GM19468 (cell line): ENCODE measurements at regions not wholly inside any gene's neighbourhood (a gene's known extent, or its start where the extent isn't known, plus 50 kb on each side); places are given as distances from the start of the nearest gene placed in this dataset.

Source experiments
- ATAC-seq: cut with Tn5 transposase; IDR thresholded peaks from one replicate; pipeline ENCODE4 v1.9.1; 2021; ENCODE audit warnings: mild to moderate bottlenecking, moderate library complexity, moderate number of reproducible peaks; ENCODE audit not compliant: unreplicated experiment; ENCODE audit errors: extremely low read depth

DNA sequence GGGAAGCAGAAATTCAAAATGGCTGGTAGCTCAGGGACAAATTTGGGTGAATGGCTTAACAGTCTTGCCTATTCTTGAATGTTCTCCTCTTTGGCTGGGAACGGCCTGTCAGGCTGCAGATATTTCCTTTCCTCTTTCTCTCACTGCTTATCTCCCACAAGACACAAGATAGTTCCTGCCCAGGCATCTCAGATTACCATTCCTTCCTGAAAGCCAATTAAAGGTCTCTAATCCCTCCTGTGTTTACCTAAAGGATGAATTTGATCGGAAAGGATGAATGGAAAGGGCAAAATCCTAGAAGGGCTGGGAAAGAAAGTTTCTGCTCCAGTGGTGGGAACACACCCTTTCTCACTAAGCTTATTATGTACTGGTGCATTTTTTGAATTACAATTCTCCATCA, 95.9 kb upstream of the JAG1 start:
- ATAC-seq, result no peak

DNA sequence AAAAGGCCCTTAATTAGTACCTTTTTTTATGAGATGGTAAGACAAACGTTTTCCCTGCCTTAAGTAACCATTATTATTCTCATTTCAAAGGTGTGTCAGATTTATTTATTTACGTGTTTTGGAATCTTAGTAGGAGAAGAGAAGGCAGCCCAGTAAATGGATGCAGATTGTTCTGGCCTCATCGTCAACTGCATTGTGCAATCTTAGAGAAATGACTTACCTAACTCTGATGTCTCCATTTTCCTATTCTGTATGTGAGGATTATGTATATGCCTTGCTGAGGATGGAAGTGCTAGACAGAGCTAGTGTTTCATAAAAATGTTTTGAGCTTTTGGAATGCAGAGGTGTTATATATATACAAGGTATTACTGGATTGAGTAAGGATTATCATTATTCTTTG, 97.0 kb upstream of the JAG1 start:
- ATAC-seq, result no peak

DNA sequence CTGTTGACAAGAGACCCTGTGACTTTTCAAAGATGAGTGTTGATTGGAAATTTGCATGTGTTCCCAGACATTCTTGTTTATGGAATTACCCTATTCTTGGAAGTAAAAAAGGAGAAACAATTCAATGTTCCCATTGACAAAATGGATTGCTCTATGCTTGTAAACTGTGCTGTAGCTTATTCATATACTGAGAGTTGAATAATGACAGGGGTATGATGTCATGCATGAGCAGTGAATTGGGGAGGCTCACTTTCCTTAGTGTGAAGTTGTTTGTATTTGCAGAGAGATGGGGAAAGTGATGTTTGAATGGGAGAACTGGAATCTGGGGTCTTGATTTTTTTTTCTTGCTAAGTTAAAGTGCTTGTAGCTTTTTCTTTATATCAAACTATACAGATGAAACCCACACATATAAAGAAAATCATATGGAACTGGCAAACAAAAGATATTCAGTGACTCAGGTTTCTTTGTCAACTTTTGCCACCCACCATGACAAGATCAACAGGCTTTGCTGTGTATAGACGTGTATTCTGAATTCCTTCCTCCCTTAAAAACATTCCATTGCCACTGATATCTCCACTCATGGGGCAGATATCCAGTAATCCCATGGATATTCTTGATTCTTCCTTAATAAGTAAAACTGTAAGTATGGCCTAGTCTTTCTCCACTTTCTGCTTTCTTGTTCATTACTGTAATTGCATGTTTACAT, 97.8 kb upstream of the JAG1 start:
- ATAC-seq, result no peak

DNA sequence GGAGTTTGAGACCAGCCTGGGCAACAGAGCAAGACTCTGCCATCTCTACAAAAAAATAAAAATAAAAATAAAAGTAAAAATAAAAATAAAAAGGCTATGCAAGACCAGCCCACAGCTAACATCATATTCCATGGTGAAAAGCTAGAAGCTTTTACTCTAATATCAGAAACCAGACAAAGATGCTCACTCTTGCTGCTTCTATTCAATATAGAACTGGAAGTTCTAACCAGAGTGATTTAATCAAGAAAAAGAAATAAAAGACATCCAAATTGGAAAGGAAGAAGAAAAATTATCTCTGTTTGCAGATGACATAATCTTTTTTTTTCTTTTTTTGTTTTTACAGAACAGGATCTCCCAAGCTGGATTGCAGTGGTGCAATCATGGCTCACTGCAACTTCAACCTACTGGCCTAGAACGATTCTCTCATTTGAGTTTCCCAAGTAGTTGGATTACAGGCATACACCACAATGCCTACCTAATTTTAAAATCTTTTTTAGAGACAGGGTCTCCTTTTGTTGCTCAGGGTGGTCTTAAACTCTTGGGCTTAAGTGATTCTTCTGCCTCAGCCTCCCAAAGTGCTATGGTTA, 100.7 kb upstream of the JAG1 start:
- ATAC-seq, result no peak

DNA sequence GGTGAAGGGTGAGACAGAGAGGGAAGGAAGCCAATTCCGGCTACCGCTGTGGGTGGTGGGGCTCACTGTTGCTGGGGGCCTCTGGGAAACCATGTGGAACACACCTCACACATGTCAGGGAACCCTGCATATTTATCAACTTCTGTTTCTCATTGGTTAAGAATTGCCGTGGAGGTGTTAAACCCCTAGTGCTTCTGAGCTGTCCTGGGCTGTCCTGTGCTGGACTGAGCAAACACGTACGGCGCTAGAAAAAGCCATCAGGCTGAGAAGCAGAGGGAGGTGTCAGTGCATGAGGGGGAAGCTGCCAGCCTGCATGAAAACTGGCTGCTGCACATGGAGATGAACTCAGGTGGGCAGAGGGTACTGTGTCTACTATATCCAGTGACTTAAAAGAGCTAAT, 103.9 kb upstream of the JAG1 start:
- ATAC-seq, result no peak

DNA sequence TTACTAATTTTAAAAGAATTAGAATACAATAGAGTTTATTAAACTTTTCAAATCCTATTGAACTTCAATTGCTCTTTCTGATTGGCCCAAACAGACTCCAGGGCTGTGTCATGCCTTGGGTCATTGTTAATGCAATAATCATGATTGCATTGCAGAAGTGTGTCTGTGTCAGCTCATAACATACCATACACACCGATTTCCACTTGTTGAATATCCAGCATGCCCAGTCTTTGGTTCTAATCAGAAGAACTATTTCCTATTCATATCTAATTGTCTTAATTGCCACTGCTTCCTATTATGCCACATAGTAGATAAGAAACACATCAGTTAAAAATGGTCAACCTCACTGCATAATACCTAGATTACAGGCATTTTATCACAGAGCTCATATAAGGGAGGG, 106.1 kb upstream of the JAG1 start:
- no peak for ATAC-seq

DNA sequence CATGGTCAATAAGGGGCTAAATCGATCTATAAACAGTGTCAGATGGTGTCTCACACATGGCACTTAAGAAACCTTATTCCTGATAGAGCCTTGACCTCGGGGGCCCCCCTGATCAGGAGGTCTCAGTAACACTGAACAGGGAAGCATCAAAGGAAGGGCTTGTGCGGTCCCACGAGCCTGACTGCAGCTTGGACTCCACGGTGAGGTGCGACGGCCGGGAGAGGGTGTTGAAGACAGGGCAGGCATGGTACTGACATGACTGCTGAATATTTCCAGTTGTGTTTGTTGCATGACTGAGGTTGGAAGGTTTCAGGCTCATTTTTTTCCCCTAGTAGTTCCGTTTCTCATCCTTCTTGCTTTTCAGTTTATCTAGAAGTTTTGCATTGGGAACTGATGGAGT, 107.1 kb upstream of the JAG1 start:
- ATAC-seq, result no peak

DNA sequence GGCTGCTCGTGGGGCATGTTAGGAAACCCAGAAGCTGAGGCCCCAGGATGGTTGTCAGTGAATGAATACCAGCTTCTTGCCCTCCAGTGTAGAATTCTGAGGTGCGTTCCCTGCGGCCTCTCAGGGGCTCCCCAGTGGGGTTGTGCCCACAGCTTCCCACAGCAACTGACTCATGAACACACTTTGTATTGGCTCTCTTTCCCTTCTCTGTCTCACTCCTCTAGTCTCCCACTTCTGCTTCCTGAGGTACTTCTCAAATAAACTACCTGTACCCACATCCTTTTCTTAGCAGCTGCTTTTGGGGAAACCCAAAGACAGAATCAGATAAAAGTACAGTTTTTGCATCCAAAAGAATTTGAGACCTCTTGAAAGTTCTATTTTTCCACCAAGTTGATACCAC, 107.7 kb upstream of the JAG1 start:
- ATAC-seq, result no peak

DNA sequence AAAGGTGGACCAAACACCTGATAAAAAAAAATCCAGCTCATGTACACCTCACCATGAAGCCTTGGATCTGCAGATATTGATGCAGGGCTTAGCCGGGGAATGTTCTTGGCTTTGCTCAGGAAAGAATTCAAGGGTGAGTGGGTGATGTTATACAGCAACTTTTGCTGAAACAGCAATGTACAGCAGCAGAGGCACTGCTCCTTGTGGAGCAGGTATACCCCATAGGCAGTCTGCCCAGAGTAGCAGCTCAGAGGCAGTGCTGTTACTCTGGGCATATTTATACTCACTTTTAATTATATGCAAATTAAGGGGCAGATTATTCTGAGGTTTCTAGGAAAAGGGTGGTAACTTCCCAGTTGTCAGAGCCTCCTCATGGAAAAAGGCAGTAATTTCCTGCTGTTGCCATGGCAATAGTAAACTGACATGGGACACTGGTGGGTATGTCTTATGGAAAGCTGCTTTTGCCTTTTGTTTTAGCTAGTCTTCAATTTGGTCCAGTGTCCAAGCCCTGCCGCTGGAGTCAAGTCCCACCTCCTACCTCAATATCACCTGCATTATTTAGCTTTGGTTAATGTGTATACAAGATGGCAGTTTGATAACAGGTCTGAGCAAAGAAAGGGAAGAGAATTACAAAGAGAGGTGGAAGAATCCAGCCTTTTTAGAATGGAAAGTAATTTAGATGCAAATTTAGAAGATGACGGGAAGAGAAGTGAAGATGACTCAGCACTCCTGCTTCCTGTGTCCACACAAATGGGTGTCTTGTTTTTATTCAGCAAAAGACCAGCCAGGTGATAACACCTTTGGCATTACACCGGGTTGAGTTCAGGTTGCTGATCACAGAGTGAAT, 110.1 kb upstream of the JAG1 start:
- ATAC-seq, result no peak

DNA sequence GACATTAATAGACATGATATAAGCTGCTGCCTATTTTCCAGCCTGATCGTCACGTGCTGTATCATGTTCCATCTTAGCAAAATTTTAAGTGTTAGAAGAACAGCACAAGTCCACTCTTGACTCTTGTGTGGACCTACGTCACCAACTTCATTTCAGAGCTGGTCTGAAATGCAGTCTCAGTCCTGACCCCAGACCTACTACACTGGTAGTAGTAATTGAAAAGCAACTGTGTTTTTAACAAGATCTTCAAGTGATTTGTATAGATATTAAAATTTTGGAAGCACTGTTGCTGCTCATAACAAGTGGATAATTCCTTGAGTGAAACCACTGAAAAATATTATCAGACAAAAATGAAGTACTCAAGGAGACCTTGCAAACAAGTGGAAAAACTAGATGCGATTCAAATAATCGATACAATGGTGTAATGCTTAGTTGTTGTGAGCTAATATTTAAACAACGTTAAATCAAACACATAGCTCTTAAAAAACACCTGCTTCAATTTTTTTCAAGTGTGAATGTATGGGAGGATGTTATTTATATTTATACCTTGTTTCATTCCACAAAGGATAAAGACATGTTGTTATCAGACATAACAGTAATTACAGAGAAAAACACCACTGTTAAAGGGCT, 110.9 kb upstream of the JAG1 start:
- ATAC-seq, result no peak

DNA sequence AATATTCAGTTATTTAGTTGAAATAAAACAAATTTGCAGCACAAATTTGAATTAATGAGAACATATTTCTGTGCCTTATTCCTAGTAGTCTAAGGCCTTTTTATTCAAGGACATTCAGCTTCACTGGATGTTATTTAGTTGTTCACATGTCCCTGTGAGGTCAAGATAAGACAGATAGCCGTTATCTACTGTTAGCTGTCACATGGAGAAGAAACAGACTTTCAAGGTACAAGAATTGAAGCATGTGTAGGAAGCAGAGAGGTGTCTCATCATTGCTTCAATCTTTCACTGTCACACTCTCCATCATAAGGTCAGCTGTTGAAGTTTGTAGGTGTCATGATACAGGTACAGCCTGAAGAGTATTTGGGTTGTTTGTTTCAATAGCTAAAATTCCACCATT, 112.9 kb upstream of the JAG1 start:
- no peak for ATAC-seq

DNA sequence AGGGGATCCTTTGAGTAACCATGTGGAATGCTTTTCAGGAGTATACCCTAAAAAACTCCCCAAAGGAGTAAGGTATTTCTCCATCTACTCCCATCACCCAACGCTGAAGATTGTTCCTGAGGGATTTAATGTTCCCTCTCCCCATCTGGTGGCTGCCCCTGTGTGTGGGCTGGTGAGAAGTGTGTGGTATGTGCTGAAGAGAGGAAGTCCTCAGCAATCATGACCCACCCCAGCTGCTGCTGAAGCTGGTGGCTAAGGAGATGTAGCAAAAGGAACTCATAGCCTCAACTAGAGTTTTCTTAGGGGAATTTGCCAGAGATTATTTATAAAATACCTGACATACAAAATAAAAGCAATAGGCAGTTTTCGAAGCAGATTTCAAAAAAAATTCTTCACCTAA, 114.3 kb upstream of the JAG1 start:
- ATAC-seq, result no peak

DNA sequence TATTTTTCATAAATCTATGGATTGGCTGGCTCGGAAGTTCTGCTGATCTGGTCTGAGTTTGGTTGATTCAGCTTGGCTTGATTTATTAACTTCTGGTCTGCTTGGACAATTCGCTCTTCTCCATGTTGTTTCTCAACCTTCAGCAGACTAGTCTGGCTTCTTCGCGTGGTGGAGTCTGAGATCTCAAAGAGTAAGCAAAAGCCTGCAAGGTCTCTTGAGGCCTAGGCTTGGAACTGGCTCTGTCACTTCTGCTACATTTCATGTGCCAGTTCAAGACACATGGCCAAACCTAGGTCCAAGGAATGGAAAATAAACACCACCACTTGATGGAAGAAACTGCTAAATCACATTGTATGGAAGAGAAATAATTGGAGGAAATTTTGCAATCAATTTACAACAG, 115.1 kb upstream of the JAG1 start:
- ATAC-seq, result no peak

DNA sequence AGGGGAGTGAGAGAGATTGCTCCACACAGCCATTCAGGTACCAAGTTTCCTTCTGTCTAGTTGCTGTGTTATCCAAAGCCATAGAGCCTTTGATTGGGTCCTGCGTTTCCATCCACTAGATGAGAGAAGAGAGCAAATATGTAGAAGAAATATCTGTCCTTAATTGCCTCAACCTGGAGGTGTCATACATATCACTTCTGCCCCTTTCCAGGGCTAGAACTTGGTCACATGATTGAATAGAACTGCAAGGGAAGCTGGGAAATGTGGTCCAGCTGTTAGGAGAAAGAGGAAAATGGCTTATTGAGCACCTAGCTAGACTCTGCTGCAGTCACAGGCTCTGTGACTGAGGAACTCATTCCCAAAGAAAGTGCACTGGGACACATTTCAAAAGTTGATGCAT, 115.6 kb upstream of the JAG1 start:
- ATAC-seq, result no peak

DNA sequence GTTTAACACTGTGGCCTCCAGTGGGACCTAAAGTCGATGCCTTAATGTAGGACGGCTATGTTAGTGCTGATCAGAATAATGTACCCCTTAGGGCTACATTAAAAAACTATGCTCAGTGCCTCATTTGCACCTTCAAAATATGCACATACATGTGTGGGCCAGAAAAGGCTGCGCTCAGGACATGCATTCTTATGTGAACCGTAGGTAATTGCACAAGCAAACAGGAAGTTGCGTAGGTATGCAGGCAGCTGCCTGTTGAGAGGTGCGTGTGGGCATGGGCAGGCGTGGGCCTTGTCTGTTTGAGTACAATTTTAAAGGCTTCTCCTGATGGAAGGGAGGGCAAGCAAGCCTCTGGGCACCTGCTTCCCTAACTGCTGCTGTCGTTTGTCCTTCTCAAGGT, 116.2 kb upstream of the JAG1 start:
- ATAC-seq, result no peak

DNA sequence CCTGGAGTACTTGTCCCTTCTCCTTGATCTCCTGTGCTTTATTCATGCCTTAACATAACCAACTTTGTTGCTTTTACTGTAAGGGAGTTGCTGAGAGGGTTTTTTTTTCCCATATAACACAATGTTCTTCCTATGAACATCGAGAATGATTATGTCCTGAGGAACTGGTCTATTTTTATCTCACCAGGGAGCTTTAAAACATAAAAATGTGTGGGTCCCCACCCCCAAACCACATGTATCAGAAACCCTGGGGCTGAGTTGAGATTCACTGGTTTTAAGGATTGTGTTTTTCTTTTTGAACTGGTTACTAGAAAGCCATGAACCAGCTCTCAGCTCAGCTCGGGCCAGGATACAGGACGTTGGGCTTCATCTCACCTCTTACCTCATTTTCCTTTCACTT, 118.5 kb upstream of the JAG1 start:
- ATAC-seq, result no peak

DNA sequence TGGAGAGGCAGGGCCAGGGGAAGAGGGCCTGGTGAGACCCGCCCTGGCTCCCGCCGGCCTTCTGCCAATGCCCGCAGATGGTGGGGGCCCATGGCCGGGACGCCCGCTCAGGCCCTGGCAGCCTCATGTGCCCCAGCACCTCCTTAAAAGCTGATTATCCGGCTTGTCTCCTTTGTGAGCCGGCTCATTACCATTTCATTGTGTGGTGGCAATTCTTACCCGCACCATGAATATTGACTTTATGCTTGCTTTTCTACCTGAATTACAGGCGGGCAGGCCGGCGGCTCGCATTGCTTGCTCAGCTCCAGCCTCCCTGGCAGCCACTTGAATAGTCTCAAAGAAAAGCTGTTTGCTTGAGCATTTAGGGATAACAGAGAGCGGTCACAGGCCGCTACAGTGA, 120.0 kb upstream of the JAG1 start:
- ATAC-seq, result no peak

DNA sequence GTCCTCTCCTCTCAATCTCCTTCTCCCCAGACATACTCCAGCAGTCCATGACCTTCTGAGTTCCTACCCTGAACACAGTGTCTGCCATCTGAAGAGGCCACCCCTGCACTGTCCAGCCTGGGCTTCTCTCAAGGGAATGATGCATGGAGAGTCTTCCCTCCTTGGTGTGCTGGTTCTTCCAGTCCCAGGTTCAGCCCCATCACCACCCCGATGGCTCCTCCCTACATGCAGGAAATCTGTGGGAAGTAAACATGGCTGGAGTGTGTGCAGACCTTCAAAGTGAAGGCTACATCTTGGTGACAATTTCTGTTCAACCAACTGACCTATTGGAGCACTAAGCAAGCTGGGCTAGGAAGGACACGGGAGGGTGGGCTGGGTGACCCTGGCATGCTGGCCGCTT, 121.0 kb upstream of the JAG1 start:
- no peak for ATAC-seq

DNA sequence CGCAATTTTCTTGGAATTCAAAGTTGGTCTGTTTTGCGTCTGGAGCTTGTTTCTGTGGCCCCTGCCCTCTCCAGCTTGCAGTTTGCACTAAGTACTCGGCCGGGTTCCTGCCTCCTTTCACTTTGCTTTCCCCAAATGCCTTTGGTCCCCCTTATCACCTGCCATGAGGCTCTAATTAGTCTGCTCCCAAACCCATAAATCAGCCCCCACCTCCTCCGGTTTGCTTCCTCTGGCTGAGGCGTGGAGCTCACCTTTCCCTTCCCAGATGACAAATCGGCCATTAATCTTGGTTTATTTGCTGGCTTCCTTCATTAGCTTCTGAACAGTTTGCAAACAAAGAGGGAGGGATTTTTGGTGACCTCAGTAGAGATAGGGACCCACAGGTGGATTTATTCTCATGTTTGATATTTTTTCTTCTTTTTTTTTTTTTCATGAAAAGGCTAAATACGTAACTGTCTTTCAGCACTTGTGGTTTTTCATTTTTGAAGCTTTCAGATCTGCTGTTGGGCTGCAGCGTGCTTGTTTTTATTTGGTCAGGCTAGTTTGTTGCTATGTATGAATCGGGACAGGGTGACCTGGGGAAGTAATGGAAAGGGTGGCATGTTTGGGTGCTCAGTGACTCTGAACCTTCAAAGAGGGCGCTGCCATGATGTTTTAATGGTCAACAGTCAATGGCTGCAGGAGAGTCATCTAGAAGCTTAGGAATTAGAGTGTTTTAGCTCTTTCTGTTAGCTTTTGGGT, 121.7 kb upstream of the JAG1 start:
- ATAC-seq, result no peak

DNA sequence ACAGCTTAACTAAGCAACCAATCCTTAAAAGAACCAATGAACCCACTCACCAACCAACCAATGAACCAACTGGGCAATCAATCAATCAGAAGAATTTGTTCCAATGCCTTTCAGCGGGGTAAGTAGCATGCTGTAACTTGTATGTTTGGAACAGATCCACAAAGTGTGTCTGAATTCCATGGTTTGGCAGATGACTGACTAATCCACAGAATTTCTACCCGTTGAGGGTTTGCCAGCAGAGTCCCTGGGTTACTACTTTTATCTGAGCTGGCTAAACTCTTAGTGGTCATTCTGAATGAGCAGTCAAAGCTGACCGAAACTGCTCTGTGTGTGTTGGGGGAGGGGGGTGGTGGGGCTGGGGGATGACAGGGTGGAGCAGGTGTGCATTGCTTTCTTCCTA, 125.0 kb upstream of the JAG1 start:
- ATAC-seq, result no peak
